Karpas-422 (cell line): ENCODE measurements at regions not wholly inside any gene's neighbourhood (a gene's known extent, or its start where the extent isn't known, plus 50 kb on each side); places are given as distances from the start of the nearest gene placed in this dataset.

Experiments
- DNase-seq: peaks from one replicate; pipeline ENCODE4 v3.0.0-alpha.2; 2015
- H2AFZ ChIP-seq: fragments of 200-600 bp; sonication (generic); 2 replicates; pipeline ENCODE4 v1.6.1; 2014; ENCODE audit warnings: antibody characterized with exemption, low read length, mixed read lengths
- H3K27ac ChIP-seq: fragments of 200-600 bp; sonication (generic); 2 replicates; pipeline ENCODE4 v1.5.1; 2014; ENCODE audit warnings: mild to moderate bottlenecking, low read length, moderate library complexity
- H3K27me3 ChIP-seq: fragments of 200-600 bp; sonication (generic); 2 replicates; pipeline ENCODE4 v1.6.1; 2014; ENCODE audit warnings: low read length, mixed read lengths
- H3K36me3 ChIP-seq: fragments of 200-600 bp; sonication (generic); 2 replicates; pipeline ENCODE4 v1.6.1; 2014; ENCODE audit warnings: low read length, mixed read lengths; ENCODE audit not compliant: insufficient read depth
- H3K4me1 ChIP-seq: fragments of 200-600 bp; sonication (generic); 2 replicates; pipeline ENCODE4 v1.6.1; 2014; ENCODE audit warnings: mild to moderate bottlenecking, low read length, mixed read lengths
- H3K4me2 ChIP-seq: fragments of 200-600 bp; sonication (generic); 2 replicates; pipeline ENCODE4 v1.6.1; 2014; ENCODE audit warnings: low read length, low read depth, mild to moderate bottlenecking; ENCODE audit not compliant: poor library complexity, severe bottlenecking
- H3K4me3 ChIP-seq: fragments of 200-600 bp; sonication (generic); 2 replicates; pipeline ENCODE4 v1.5.1; 2014; ENCODE audit warnings: mild to moderate bottlenecking, antibody characterized with exemption, low read length, mixed read lengths
- H3K79me2 ChIP-seq: fragments of 200-600 bp; sonication (generic); 2 replicates; pipeline ENCODE4 v1.6.1; 2014; ENCODE audit warnings: mild to moderate bottlenecking, low read length, mixed read lengths
- H3K9ac ChIP-seq: fragments of 200-600 bp; sonication (generic); 2 replicates; pipeline ENCODE4 v1.6.0; 2014; ENCODE audit warnings: low read length
- H3K9me2 ChIP-seq: fragments of 200-600 bp; sonication (generic), shearing (Covaris generic); replicated peaks from 2 replicates; pipeline ENCODE4 v1.6.0; 2014; ENCODE audit warnings: mild to moderate bottlenecking, low read length, moderate library complexity; ENCODE audit not compliant: insufficient read depth
- H3K9me3 ChIP-seq: fragments of 300-700, 200-600 bp; sonication (generic); 2 replicates; pipeline ENCODE4 v1.6.1; 2014; ENCODE audit warnings: low read length, mixed read lengths
- H4K20me1 ChIP-seq: fragments of 200-600 bp; sonication (generic); 2 replicates; pipeline ENCODE4 v1.6.1; 2014; ENCODE audit warnings: mild to moderate bottlenecking, antibody characterized with exemption, low read length, low read depth; ENCODE audit not compliant: insufficient read depth

DNA sequence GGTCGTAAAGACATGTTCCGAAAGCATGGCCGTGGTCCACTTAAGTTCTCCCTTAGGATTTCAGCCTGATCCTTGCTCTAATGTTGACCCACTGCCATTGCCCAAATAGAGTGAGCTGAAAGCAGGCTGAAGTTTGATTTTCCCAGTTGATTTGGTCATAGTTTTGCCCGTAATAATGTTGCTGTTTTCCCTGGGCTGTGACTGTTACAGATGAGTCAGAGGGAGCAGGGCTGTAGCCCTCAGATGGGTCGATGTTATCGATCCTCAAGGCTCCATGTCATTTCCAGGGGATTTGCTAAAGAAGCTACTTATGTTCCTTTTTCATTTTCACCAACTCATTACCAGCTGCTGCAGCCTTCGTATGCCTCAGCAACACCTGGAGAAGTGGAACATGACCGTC, 169.0 kb upstream of the ZFHX3 start:
- no peaks in the 10 kb centered on the region for H3K4me1 ChIP-seq
- H2AFZ ChIP-seq: no peak overlapping the region
- H3K9ac ChIP-seq: no peak overlapping the region
- no peaks in the 10 kb centered on the region for H3K79me2 ChIP-seq
- H3K27ac ChIP-seq: no peak overlapping the region
- DNase-seq: no peak
- H3K27me3 ChIP-seq: no peaks in the 10 kb centered on the region
- no peak overlapping the region for H3K4me3 ChIP-seq
- H3K36me3 ChIP-seq: no peaks in the 10 kb centered on the region
- H4K20me1 ChIP-seq: no peaks in the 10 kb centered on the region
- no peak overlapping the region for H3K4me2 ChIP-seq
- H3K9me3 ChIP-seq: no peaks in the 10 kb centered on the region
- H3K9me2 ChIP-seq: no peaks in the 10 kb centered on the region

DNA sequence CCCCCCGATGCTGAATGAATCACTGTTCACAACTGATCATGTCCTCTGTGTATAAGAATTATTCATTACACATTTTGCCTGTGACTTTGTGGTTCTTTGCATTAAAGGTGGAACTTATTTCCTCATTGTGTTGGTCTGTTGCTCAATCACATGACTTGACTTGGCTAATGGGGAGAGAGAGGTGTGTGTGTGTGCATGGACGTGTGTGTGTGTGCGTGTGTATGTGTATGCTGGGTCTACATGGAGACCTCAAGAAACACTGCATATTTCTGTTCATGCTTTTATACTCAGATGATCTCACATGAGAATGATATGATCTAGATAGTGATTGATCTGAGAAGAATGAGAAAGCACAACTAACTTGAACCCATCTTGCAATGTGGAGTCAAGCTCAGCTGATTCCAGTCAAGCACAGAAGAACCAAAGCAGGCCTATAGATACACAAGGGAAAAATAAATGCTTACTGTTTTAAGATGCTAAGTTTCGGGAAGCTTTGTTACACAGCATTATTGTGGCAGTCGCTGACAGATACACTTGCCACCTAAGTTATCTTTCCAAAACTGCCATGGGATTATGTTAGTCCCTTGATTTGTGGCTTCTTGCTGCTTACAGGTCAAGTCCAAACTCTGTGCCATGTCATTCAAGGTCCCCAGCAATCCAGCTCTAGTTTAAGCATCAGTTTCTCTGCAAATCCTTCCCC, 167.9 kb upstream of the ZFHX3 start:
- no peaks in the 10 kb centered on the region for H3K36me3 ChIP-seq
- H3K9me3 ChIP-seq: no peaks in the 10 kb centered on the region
- H3K9me2 ChIP-seq: no peaks in the 10 kb centered on the region
- no peaks in the 10 kb centered on the region for H3K79me2 ChIP-seq
- no peaks in the 10 kb centered on the region for H3K4me1 ChIP-seq
- no peaks in the 10 kb centered on the region for H3K27me3 ChIP-seq
- H4K20me1 ChIP-seq: no peaks in the 10 kb centered on the region
- H3K4me3 ChIP-seq: no peak overlapping the region
- no peak for DNase-seq
- H3K9ac ChIP-seq: no peak overlapping the region
- H3K27ac ChIP-seq: no peak overlapping the region
- H3K4me2 ChIP-seq: no peak overlapping the region
- no peak overlapping the region for H2AFZ ChIP-seq

DNA sequence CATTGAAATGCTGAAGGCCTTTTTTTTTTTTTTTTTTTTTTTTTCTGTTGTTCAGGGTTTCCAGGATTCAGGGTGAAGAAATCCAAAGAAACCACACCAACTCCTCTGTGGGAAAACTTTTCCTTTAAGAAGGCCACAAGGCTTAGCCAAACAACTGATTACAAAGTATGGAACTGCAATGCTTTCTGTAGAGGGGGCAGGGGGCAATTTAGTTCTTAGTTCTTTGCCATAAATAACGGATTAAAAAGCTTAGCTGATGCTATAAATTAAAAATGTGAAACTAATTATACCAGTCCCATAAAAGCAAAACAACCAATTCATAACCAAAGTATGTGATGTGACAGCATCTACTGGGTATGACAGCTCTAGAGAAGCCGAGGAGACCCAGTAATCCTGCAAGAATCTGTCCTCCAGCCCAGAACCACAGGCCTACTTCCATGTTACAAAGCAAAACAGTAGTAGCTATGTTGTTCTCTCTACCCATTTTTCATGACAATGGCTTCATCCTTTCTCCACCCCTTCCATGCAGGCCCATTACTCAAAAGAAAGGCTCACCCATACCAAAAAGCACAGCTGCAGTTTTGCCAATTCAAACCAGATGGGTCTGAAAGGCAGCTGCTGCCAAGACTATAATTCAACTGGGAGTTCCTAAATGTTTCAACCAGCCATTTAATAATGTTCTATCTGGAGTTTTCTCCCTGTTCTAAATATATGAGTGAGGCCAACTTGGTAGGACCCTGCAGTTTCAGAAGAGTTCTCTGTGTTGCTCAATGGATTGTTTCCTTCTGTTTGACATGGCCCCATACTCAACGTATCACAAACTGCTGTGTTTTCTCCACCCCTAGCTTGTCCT, 167.1 kb upstream of the ZFHX3 start:
- no peaks in the 10 kb centered on the region for H3K27me3 ChIP-seq
- H4K20me1 ChIP-seq: no peaks in the 10 kb centered on the region

DNA sequence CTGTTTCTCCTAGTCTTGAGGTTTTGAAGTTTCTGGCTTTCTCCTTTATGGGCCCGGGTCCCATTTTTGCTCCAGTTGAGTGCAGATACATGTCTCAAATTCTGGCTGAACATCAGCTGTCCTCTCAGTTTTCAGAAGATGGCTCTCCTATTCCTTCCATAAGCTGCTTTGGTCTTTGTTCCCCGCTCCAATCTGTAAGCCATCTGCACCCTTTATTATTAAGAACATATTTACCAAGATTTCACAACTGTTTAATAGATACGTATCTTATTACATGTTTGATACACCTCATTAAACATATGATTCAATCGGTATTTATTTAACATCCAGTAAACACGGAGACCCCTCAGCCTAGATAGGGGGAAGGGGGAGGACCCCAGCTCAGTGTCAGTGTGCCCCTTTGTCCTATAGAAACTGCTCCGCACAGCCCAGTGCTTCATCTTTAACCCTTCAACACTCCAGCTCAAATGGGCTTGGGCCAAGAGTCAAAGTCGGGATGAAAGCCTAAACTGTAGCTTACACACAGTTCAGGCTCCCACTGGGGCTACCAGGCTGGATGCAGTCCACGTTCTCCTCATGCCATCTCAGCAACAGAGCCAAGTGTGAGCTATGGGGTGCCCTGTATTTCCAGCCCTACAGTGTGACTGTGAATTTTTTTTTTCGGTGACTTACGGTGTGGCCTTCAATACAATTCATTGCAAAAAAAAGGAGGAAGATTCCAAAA, 166.0 kb upstream of the ZFHX3 start:
- H3K36me3 ChIP-seq: no peaks in the 10 kb centered on the region
- H3K4me3 ChIP-seq: no peak overlapping the region
- no peak overlapping the region for H3K4me2 ChIP-seq
- H3K27me3 ChIP-seq: no peaks in the 10 kb centered on the region
- no peak overlapping the region for H3K9ac ChIP-seq
- H3K4me1 ChIP-seq: no peaks in the 10 kb centered on the region
- H3K79me2 ChIP-seq: no peaks in the 10 kb centered on the region
- no peak for DNase-seq
- no peak overlapping the region for H2AFZ ChIP-seq
- H3K27ac ChIP-seq: no peak overlapping the region
- H4K20me1 ChIP-seq: no peaks in the 10 kb centered on the region
- no peaks in the 10 kb centered on the region for H3K9me2 ChIP-seq
- H3K9me3 ChIP-seq: no peaks in the 10 kb centered on the region

More for the DNA sequence above, 167.1 kb upstream of the ZFHX3 start:
- H3K9me2 ChIP-seq: no peaks in the 10 kb centered on the region
- H3K27ac ChIP-seq: no peak overlapping the region
- no peak overlapping the region for H3K9ac ChIP-seq
- no peaks in the 10 kb centered on the region for H3K4me1 ChIP-seq
- no peak overlapping the region for H3K4me3 ChIP-seq
- no peak for DNase-seq
- no peak overlapping the region for H3K4me2 ChIP-seq
- H3K79me2 ChIP-seq: no peaks in the 10 kb centered on the region
- no peak overlapping the region for H2AFZ ChIP-seq
- no peaks in the 10 kb centered on the region for H3K9me3 ChIP-seq
- H3K36me3 ChIP-seq: no peaks in the 10 kb centered on the region

DNA sequence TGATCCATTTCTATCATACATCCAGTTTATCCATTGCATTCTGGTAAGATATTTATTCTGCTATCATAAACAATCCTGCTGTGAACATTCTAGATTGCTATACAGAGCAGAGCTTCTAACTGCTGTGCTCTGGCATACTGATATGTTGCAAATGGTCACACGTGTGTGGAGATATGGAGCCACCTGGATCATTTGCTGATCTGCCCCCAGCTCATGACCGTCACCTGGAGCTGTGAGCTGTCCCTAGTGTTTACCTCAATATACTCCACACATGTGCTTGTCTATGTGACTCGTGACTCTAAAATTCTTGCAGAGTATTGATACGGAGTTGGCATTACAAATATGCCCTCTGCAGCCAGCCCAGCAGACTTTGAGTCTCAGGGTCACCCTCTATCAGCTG, 164.5 kb upstream of the ZFHX3 start:
- Histone ChIP-seq H3K36me3 (no peaks in the 10 kb centered on the region), H3K9me3 (no peaks in the 10 kb centered on the region), H3K79me2 (no peaks in the 10 kb centered on the region), H2AFZ (no peak overlapping the region), H3K9me2 (no peaks in the 10 kb centered on the region), H3K27me3 (no peaks in the 10 kb centered on the region), H3K9ac (no peak overlapping the region), H3K4me2 (no peak overlapping the region), H3K4me1 (no peaks in the 10 kb centered on the region), H3K27ac (no peak overlapping the region), H4K20me1 (no peaks in the 10 kb centered on the region), H3K4me3 (no peak overlapping the region)
- DNase-seq: no peak

DNA sequence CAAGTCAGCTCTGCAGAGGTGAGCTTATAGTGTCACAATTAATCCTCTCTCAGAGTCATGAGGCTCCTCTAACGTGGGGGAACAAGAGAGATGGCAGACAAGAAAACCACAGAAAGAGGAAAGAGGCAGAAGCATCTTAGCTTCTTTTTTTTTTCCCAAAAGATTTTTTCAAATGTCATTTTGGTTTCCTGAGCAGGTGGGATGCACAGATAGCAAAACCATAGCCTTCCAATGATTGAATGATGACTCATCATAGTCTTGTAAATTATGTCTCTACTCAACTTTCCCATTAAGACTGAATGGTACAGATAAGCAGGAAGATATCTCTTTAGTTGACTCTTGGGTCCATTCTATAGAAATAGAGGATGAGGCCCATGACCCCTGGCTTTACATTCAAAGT, 162.8 kb upstream of the ZFHX3 start:
- H3K79me2 ChIP-seq: no peaks in the 10 kb centered on the region

DNA sequence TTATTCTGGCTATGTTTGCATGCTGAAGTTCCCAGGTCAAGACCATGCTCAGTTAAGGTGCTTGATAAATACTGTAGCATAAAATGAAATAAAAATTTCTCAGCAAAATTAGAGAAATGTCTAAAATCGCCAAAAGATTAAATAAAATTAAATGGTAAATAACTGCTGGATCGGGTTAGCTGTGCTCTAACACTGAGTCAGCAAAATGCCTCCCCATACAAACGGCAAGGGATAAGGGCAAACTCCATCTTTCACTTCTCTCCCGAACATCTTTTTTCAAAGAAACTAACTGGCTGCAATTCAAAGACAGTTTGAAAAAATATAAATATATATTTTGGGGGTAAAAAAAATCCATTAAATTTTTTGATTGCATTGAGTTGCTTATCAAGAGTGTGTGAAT, 162.2 kb upstream of the ZFHX3 start:
- H3K27ac ChIP-seq: no peak overlapping the region
- no peaks in the 10 kb centered on the region for H3K4me1 ChIP-seq
- H3K27me3 ChIP-seq: no peaks in the 10 kb centered on the region
- no peaks in the 10 kb centered on the region for H3K9me3 ChIP-seq
- H3K4me2 ChIP-seq: no peak overlapping the region
- H3K36me3 ChIP-seq: no peaks in the 10 kb centered on the region
- no peak overlapping the region for H2AFZ ChIP-seq
- no peaks in the 10 kb centered on the region for H4K20me1 ChIP-seq
- H3K9ac ChIP-seq: no peak overlapping the region
- DNase-seq: no peak
- H3K4me3 ChIP-seq: no peak overlapping the region
- no peaks in the 10 kb centered on the region for H3K79me2 ChIP-seq
- H3K9me2 ChIP-seq: no peaks in the 10 kb centered on the region

More for the DNA sequence above, 162.8 kb upstream of the ZFHX3 start:
- Histone ChIP-seq H3K4me2 (no peak overlapping the region), H3K4me1 (no peaks in the 10 kb centered on the region), H3K27me3 (no peaks in the 10 kb centered on the region), H4K20me1 (no peaks in the 10 kb centered on the region), H2AFZ (no peak overlapping the region), H3K9me2 (no peaks in the 10 kb centered on the region), H3K9ac (no peak overlapping the region), H3K27ac (no peak overlapping the region), H3K9me3 (no peaks in the 10 kb centered on the region), H3K4me3 (no peak overlapping the region), H3K36me3 (no peaks in the 10 kb centered on the region)
- no peak for DNase-seq

DNA sequence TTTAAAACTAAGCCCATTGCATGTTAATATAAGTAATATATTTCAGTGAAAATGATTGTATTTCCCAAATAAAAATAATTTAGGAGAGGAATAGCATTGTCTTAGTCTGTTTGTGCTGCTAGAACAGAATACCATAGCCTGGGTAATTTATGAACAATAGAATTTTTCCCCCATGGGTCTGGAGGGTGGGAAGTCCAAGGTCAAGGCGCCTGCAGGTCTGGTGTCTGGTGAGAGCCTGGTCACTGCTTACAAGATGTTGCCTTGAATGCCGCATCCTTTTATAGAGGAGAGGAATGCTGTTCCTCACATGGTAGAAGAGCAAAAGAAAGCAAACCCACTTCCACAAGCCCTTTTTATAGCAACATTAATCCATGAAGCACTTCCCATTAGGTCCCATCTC, 161.3 kb upstream of the ZFHX3 start:
- H2AFZ ChIP-seq: no peak overlapping the region
- H3K4me3 ChIP-seq: no peak overlapping the region
- no peaks in the 10 kb centered on the region for H3K27me3 ChIP-seq
- no peaks in the 10 kb centered on the region for H3K9me2 ChIP-seq
- H3K4me1 ChIP-seq: no peaks in the 10 kb centered on the region
- H3K27ac ChIP-seq: no peak overlapping the region
- H4K20me1 ChIP-seq: no peaks in the 10 kb centered on the region
- H3K9ac ChIP-seq: no peak overlapping the region
- H3K36me3 ChIP-seq: no peaks in the 10 kb centered on the region
- no peak overlapping the region for H3K4me2 ChIP-seq
- no peaks in the 10 kb centered on the region for H3K9me3 ChIP-seq
- DNase-seq: no peak
- H3K79me2 ChIP-seq: no peaks in the 10 kb centered on the region
